ENCODE measurements at regions not wholly inside any gene's neighbourhood (a gene's known extent, or its start where the extent isn't known, plus 50 kb on each side); places are given as distances from the start of the nearest gene placed in this dataset.

GRCh38 chr12:97047361-97047760 lies 140.3 kb downstream of the NEDD1 start:
- Histone ChIP-seq H2AFZ (ENCODE audit: insufficient read depth, low read depth, low read length, poor library complexity, severe bottlenecking) (no peak overlapping the region), H3K9ac (ENCODE audit: insufficient read depth, low read length, poor library complexity, severe bottlenecking) (no peak overlapping the region), H3K27ac (ENCODE audit: low read depth in 1 of 2, low read length in 2 of 2) (no peak overlapping the region), H3K4me2 (replicated peaks; ENCODE audit: extremely low read depth, low read length, poor library complexity, severe bottlenecking) (no peak overlapping the region), H3K27me3 (ENCODE audit: control insufficient read depth in 2 of 2, insufficient read depth in 2 of 2, low read length in 2 of 2) (no peaks in the 10 kb centered on the region), H4K20me1 (ENCODE audit: insufficient read depth, low read length) (no peaks in the 10 kb centered on the region), H3K4me3 (replicated peaks in 1 of 3; ENCODE audit: low read depth in 2 of 3, low read length in 3 of 3) (no peak overlapping the region), H3K79me2 (ENCODE audit: insufficient read depth, low read length) (no peaks in the 10 kb centered on the region), H3K9me3 (replicated peaks in 1 of 2; ENCODE audit: control insufficient read depth in 1 of 2, insufficient read depth in 1 of 2, low read length in 2 of 2) (no peaks in the 10 kb centered on the region), H3K36me3 (replicated peaks in 1 of 2; ENCODE audit: control insufficient read depth in 1 of 2, insufficient read depth in 2 of 2, low read length in 2 of 2) (no peaks in the 10 kb centered on the region), H3K4me1 (ENCODE audit: control insufficient read depth in 1 of 2, insufficient read depth in 2 of 2, low read length in 2 of 2) (no peaks in the 10 kb centered on the region)
- TF ChIP-seq, protein P1, sequence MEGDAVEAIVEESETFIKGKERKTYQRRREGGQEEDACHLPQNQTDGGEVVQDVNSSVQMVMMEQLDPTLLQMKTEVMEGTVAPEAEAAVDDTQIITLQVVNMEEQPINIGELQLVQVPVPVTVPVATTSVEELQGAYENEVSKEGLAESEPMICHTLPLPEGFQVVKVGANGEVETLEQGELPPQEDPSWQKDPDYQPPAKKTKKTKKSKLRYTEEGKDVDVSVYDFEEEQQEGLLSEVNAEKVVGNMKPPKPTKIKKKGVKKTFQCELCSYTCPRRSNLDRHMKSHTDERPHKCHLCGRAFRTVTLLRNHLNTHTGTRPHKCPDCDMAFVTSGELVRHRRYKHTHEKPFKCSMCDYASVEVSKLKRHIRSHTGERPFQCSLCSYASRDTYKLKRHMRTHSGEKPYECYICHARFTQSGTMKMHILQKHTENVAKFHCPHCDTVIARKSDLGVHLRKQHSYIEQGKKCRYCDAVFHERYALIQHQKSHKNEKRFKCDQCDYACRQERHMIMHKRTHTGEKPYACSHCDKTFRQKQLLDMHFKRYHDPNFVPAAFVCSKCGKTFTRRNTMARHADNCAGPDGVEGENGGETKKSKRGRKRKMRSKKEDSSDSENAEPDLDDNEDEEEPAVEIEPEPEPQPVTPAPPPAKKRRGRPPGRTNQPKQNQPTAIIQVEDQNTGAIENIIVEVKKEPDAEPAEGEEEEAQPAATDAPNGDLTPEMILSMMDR (IDR thresholded peaks at IDR 0.05): no peak
- Mint-ChIP-seq H3K4me1 (no peaks in the 10 kb centered on the region), H3K9me3 (peaks cover 0 to 9% (median 3%) of the 10 kb centered on the region in 7 donors), H3K4me3 (no peak overlapping the region), H3K36me3 (no peaks in the 10 kb centered on the region), H3K27me3 (ENCODE audit: low read depth in 3 of 3) (peaks cover 0 to 3% (median 0%) of the 10 kb centered on the region in 3 donors), H3K27ac (no peak overlapping the region)
- intact Hi-C loops (cut with micrococcal nuclease): no loop called here
- DNase-seq: no peak

DNA sequence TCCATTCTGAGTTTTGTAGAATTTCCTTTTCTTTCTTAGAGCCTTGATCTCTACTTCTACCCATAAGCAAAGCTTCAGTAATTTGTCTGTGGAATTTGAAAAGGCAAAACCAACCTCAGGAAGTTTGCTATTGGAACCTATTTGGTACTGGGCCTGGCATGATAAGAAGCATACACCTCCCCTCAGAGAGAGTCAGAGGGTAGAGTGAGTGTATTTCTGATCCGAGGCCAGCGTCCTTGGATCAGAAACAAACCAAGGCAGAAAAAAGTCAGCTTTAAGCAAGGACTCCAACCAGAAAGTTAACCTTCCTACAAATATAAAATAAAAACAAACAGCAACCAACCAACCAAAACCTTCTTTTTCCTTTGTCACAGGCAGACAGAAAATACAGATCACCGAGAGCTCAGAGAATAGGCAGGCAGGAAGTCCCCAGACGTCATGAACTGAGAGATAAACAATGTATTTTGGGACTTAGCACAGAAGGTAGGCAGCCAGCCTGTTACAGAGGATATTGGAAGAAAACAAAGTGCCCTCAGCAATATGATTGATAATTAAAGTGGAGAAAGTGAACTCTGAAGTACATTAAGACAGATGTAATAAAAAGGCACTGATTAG lies 141.5 kb downstream of the NEDD1 start:
- Mint-ChIP-seq H3K27me3 (ENCODE audit: low read depth in 3 of 3) (peaks cover 0 to 3% (median under 1%) of the 10 kb centered on the region in 3 donors), H3K4me1 (no peaks in the 10 kb centered on the region), H3K9me3 (peaks cover 0 to 8% (median 3%) of the 10 kb centered on the region in 7 donors), H3K27ac (no peak overlapping the region), H3K36me3 (no peaks in the 10 kb centered on the region), H3K4me3 (no peak overlapping the region)
- H3K9ac ChIP-seq (ENCODE audit: insufficient read depth, low read length, poor library complexity, severe bottlenecking): no peak overlapping the region
- 20% methylated on average over 2 of the region's 4 CpGs for WGBS (ENCODE audit: insufficient coverage)
- no peaks in the 10 kb centered on the region for H3K79me2 ChIP-seq (ENCODE audit: insufficient read depth, low read length)
- no peak overlapping the region for H3K27ac ChIP-seq (ENCODE audit: low read depth in 1 of 2, low read length in 2 of 2)
- intact Hi-C loops (cut with micrococcal nuclease): no loop called here
- no peaks in the 10 kb centered on the region for H3K4me1 ChIP-seq (ENCODE audit: control insufficient read depth in 1 of 2, insufficient read depth in 2 of 2, low read length in 2 of 2)
- no peak overlapping the region for H3K4me2 ChIP-seq (replicated peaks; ENCODE audit: extremely low read depth, low read length, poor library complexity, severe bottlenecking)
- H3K36me3 ChIP-seq (replicated peaks in 1 of 2; ENCODE audit: control insufficient read depth in 1 of 2, insufficient read depth in 2 of 2, low read length in 2 of 2): no peaks in the 10 kb centered on the region
- H3K4me3 ChIP-seq (replicated peaks in 1 of 3; ENCODE audit: low read depth in 2 of 3, low read length in 3 of 3): no peak overlapping the region
- no peaks in the 10 kb centered on the region for H3K27me3 ChIP-seq (ENCODE audit: control insufficient read depth in 2 of 2, insufficient read depth in 2 of 2, low read length in 2 of 2)
- TF ChIP-seq, protein P1 (IDR thresholded peaks at IDR 0.05): no peak
- H2AFZ ChIP-seq (ENCODE audit: insufficient read depth, low read depth, low read length, poor library complexity, severe bottlenecking): no peak overlapping the region
- H3K9me3 ChIP-seq (replicated peaks in 1 of 2; ENCODE audit: control insufficient read depth in 1 of 2, insufficient read depth in 1 of 2, low read length in 2 of 2): no peaks in the 10 kb centered on the region
- DNase-seq: no peak
- H4K20me1 ChIP-seq (ENCODE audit: insufficient read depth, low read length): no peaks in the 10 kb centered on the region
